ENCODE measurements at regions not wholly inside any gene's neighbourhood (a gene's known extent, or its start where the extent isn't known, plus 50 kb on each side); places are given as distances from the start of the nearest gene placed in this dataset.
"Not testable (repeated sequence)": the region's sequence is repeated elsewhere in the genome, so short reads cannot be mapped to it uniquely, and the experiment has no call there.

DNA sequence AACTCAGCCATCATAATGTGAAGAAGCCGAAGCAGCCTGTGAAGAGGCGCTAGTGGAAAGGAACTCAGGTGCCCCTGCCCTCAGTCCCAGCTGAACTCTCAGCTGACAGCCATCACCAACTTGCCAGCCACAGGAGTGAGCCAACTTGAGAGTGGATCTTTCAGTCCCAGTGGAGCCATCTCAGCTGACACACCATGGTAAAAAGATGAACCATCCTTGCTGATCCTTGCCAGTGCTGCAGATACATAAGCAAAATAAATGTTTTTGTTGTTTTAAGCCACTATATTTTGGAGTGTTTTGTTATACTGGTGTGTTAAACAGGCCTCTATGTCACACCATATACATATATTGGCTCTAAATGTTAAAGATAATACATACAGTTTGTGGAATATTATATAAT lies 195.8 kb upstream of the SPRED2 start:
- no peak for DNase-seq

DNA sequence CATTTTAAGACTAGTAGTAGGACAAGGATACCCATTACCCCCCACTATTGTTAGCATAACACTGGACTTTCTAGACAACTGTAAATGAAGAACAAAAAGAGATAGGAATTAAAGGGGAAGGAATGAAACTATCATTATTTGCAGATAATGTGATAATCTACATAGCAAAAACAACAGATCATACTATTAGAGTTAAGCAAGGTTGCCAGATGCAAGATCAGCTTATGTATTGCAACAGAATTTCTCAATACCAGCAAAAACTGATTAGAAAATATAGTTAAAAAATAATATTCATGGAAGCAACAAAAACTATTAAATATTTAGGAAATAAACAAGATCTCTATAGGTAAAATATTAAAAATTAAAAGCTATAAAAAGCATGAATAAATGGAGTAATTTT lies 194.4 kb upstream of the SPRED2 start:
- no peak for DNase-seq

DNA sequence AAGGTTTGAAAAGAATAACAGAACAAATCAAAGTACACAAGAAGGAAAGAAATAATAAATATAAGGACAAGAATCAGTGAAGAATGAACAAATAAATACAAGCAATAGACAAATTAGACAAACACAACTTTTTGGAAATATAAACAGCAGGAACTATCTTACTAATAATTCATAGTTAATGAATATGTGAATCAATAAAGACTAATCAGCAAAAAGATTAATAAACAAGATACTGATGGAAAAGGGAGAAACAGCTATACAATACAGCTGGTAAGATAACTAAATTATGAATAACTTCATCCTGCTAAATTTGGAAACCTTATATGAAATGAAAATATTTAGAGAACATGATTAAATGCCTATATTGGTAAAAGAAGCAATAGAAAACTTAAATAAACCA lies 193.6 kb upstream of the SPRED2 start:
- no peak for DNase-seq

DNA sequence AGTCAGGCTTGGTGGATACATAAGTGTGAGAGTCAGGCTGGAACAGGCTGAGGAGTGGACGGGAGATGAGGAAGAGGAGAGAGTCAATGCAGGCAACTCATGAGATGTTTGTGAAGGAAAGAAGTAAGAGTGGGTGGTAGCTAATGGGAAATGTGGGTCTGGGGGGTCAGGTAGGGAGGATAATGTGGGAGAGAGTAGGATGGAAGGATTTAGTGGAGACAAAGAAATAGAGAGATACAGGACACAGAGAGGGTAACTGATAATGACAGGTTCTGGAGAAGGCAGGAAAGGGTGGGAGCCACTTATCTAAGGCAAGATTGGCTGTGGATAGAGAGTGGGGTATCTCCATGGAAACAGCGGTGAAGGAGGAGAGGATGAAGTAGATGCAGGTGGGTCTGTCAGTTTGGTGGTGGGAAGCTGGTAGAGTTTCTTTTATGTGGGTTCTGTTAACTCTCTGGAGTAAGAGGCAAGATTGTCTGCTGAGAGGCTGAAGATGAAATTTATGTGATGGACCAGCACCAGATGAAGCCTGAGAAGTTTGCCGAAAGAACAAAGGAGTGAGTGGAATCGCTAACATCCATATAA lies 190.6 kb upstream of the SPRED2 start:
- DNase-seq, result no peak

DNA sequence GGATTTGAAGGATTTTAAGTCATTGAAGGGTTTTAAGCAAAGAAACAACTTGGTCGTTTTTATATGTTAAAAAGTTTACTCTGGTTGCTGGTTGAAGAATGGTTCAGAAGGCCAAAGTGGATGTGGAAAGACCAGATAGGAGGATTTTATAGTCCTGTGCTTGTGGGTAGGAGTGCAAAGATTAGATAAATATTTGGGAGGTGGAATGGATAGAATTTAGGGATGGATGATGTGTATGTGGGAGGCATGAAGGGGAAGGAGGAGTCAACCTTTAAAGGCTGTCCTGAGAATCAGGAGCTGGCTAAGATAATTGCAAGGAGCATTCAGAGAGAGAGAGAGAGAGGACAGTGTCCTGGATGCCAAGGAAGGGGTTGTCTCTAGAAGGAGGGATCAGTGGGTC lies 190.1 kb upstream of the SPRED2 start:
- no peak for DNase-seq

DNA sequence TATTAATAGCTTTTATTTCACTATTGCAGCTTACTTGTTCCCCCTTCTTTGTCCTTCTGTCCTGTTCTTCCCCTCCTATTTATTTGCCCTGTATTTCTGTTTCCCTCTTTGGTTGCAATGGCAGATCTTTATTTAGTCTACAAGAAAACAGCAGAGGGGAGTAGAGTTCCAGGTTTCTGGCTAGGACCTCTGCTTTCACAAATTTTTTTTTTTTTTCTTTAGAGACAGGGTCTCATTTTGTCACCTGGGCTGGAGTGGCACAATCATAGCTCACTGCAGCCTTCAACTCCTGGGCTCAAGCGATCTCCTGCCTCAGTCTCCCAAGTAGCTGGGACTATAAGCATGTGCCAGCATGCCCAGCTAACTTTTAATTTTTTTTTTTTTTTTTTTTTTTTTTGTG lies 188.1 kb upstream of the SPRED2 start:
- DNase-seq, result no peak

DNA sequence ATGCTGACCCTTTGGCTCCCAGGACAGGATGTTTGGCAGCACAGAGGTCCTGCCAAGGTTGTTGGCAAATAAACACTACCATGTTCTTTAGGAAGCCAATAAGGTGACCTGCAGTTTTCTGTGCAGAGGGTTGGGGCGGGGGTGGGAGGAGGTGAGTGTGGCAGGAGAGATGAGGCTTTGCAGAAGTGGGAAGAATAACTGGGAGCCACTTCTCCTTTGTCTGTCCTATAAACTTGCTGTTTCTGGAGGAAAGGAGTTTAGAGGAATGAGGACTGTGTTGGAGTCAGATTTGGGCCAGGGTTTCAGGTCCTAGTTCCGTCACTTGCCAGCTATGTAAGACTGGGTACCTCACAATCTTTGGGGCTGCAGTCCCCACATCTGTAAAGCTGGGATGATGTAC lies 187.6 kb upstream of the SPRED2 start:
- DNase-seq, result no peak

DNA sequence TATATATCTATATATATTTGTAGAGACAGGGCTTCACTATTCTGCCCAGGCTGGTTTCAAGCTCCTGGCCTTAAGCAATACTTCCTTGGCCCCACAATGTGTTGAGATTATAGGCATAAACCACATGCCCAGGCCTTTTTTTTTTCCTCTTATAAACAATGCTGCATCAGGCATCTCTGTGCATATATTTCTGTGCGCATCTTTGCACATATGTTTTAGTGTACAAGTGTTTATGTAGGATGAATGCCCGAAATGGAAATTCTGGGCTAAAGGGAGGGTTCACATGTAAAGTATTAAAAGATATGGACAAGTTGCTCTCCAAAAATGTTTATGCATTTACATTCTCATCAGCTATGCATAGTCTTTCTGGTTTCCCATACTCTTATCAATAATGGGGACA lies 183.2 kb upstream of the SPRED2 start:
- DNase-seq, result no peak

DNA sequence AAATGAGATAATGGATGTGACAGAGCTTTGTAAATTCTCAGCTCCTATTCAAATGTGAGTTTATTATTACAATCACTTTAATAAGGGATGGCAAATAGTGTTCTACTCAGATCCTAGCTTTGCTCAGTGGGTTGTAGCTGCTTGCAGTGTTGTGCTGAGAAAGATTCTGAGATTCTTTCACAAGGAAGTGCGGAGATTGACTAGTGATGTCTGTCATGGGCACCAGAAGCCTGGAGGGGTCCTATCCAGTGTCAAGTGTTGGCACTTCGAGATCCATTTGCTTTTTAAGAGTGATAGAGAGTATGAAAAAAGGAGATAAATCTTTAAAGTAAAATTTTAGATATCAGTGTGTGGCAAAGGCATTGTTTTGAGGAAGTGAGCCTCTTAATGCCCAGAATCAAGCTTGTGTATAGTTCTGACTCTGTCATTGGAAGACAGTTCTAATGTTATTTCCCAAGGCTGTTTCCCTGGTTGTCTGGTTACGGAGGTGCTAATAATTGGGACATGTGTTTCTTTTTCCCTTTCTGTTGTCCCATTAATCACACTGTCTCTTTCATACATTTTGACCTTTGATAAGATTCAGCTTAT lies 181.7 kb upstream of the SPRED2 start:
- no peak for DNase-seq

DNA sequence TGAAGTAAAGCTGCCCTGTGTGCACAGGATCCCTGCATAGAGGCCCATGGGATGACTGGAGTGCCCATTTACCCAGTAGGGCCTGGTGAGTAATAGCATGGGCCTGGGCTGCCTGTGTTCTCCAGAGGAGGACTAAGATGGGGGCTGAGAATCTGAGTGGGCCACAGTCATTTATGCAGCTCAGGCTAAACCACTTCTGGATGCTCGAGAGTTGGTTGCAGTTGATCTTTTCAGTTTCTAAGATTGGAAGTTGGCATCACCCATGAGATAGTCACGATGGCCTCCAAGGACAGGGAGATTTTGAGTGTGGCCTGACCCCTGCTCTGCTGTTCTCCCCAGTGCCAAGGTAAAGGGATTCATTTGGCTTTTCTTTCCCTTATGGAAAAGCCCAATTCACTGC lies 179.1 kb upstream of the SPRED2 start:
- no peak for DNase-seq

DNA sequence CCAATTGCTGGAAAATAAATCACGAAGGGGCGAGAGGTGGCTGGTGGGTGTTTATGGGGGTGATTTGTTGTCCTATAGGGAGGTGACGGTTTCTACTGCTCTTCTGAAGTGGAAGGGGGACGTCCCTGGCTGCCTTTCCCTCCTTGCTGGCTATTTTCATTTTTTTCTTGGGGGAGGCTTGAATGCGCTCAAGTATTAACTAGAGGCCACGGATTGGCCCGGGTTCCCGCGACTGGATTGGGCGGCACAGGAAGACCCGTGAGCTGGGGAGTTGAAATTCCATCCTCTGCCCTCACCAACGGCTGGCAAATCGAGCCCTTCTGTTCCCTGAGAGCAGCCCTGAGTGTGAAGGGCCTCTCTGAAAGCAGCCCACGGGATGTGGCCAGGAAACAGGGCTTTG lies 176.5 kb upstream of the SPRED2 start:
- DNase-seq, result no peak

DNA sequence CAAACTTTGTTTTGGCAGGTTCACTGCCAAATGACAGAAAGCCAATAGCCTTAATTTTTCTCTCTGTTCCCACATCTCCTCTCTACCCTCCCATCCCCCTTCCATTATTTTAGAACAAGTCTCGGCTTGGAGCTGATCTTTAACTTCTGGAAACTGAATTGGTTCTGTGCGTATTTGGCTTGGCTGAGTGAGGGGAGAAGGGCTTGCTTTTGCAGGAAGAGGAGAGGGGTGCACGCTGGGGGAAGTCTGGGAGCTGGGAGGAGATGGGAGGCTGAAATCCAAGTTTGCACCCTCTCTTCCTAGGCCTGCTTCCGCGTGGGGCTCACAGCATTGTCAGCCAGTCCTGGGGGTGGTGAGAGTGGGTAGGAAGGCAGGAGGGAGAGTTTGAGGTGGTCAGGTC lies 176.1 kb upstream of the SPRED2 start:
- no peak for DNase-seq

DNA sequence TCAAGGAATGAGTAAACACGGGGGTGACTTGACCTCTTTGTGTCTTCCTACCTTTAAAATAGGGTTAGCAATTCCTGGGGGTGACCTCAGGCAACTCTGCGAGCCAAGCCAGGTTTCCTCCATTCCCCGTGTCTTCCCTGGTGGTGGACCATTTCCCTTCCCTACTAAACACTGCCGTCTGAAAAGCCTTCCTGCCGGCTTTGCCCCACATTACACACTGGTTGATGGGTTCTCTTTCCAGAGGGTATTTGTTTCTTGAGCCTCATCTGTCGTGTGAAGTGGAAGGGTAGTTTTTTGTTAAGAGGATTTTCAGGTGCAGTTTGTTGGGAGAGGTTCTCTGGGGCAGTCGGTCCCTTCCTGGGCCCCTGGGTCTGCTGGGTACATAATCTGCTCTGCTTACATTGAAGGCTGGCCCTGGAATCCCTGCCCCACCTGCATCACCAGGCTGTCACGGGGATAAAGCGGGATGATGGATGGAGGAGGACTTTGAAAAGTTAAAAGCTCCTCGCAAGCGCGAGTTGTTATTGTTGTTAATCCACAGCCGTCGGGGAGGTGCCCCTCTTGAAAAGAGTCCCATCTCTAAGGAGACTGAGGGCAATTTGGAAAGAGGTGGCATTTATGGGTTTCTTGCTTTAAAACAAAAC lies 175.4 kb upstream of the SPRED2 start:
- no peak for DNase-seq

DNA sequence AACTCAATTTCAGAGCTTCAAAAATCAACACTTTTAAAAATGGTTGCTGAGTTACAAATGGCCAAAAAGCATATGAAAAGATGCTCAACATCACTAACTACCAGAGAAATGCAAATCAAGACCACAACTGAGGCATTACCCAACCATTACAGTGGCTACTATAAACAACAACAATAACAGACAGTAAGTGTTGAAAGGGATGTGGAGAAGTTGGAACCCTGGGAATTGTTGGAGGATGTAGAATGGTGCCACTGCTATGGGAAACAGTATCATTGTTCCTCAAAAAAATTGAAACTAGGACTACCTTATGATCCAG lies 173.3 kb upstream of the SPRED2 start:
- DNase-seq, result no peak

DNA sequence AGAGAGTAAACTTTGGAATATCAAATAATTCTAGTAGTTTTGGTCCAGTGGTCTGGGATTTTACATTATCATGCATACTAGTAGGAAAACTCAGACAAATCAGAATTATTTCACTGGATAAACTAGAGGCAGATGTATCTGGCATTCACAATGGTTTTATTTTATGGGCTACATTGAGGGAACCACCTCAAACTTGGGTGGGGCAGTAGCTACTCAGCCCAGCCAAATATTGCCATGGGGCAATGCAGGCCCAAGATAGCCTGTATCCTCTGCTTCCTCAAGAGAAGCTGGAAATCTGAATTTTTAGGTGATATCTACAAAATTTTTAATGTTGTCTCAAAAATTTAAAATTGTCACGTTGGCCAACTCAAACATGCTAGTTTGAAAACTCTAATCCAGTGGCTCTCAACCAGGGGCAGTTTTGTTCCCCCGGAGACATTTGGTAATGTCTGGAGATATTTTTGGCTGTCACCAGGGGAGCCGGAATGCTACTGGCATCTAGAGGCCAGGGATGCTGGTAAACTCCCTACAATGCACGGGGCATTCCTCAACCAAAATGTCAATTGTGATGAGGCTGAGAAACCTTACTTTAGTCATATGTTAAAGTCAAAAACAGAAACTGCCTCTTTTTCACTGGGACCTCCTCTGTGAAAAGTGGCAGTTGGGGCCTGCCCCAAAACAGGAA lies 172.8 kb upstream of the SPRED2 start:
- no peak for DNase-seq

DNA sequence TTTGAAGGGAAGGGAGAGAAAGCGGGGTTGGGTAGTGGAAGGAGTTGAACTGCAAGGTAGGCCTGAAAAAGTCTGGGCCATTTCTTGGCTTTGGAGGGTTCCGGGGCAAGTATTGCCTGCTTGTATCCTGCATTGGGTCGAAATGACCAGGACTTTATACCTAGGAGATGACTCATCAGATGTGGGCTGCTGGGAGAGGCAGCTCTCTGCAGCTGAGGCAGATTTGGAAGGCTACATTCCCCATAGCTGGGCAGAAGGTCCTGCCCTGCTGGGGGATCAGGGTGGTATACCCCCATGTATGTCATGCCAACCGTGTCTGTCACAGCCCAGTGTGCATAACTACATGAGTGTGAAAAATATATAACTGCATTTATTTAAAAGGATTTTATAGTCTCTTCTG lies 171.8 kb upstream of the SPRED2 start:
- DNase-seq, result no peak

DNA sequence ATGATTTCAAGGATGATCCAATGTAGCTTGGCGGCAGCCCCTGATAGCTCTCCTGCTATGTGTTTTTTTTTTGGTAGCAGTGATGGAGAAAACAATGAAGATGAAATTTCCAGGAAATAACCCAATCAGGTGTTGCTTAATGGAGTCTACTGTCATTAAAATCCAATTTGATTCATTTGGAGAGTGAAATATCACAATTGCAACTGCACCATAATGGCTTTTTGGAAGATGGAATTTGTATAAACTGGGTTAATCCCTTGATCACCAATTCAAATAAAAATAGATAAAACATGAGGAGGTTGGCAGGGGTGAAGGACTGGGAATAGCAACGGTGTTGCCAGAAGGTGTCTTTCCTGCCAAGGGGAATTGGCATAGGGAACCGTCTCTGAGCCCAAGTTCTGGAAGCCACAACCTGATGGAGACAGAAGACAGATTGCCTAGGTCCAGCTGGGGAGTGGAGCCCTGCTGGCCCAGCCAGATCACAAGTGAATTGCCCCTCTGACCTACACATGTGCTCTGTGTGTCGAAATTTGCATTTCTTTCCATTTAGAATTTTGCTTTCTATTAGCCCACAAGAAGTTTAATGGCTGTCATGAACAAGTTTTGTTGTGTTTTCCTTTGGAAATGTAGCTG lies 170.3 kb upstream of the SPRED2 start:
- no peak for DNase-seq

DNA sequence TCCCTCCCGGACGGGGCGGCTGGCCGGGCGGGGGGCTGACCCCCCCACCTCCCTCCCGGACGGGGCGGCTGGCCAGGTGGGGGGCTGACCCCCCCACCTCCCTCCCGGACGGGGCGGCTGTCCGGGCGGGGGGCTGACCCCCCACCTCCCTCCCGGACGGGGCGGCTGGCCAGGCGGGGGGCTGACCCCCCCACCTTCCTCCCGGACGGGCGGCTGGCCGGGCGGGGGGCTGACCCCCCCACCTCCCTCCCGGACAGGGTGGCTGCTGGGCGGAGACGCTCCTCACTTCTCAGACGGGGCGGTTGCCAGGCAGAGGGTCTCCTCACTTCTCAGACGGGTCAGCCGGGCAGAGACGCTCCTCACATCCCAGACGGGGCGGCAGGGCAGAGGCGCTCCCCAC lies 168.5 kb upstream of the SPRED2 start:
- not testable (repeated sequence) for DNase-seq

DNA sequence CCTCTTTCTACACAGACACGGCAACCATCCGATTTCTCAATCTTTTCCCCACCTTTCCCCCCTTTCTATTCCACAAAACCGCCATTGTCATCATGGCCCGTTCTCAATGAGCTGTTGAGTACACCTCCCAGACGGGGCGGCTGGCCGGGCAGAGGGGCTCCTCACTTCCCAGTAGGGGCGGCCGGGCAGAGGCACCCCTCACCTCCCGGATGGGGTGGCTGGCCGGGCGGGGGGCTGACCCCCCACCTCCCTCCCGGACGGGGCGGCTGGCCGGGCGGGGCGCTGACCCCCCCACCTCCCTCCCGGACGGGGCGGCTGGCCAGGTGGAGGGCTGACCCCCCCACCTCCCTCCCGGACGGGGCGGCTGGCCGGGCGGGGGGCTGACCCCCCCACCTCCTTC lies 168.0 kb upstream of the SPRED2 start:
- DNase-seq, result not testable (repeated sequence)

DNA sequence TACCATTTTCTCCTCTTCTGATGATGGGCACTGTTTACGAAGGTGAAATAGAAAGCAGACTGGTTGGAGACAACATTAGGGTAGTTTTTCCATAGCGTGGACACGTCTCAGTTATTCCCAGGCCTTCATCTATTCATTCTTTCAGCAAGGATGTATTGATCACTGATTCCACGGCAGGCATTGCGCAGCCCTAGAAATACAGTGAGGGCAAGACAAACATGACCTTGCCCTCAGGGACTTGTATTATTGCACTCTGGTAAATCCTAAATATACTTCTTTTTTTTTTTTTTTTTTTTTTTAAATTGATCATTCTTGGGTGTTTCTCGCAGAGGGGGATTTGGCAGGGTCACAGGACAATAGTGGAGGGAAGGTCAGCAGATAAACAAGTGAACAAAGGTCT lies 167.3 kb upstream of the SPRED2 start:
- no peak for DNase-seq

DNA sequence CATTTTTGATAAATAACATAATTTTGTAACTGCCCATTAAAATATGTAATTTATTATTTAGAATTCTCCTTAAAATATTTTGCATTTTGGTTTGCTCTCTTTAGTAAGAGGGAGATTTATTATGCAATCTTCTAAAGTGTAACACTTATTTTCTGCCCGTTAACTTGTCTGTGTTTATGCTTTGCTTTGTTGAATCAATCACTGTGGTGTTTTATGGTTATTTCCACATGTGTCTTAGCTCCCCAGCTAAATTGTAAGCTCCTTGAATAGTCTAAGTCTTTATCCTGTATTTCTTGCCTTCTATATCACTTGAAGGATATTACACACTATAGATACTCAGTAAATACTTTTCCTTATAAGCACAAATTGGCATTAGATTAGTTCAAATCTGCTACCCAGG lies 166.6 kb upstream of the SPRED2 start:
- no peak for DNase-seq

DNA sequence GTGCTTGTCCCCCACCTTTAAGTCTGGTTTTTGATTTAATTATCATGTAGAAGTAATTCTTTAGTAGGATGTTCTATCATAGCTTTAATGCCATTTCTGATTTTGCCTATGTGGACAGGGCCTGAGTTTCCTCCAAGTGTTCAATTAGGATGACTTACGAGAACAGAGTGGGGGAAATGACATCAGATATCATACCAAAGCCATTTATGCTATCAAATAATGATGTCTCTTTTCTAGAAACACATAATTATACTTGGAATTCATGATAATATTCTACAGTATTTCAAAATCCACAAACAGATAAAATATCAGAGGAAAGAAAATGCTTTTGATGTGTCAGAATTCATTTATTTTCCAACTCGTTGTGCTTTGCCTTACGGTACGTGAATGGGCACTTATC lies 165.9 kb upstream of the SPRED2 start:
- no peak for DNase-seq

DNA sequence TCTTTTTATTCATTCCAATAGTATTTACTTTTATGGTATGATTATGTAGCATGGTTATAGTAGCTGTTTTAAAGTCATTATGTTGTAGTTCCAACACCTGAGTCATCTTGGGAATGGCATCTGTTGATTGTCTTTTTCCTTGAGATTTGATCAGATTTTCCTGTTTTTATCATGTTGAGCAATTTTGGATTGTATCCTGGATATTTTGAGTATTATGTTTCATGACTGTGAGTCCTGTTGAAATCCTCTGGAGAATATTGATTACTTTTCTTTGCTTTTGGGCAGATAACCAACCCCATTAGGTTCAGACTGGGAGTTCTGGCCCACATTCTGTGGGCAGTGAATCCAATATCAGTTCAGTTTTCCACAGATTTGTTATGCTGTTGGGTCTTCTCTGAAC lies 163.2 kb upstream of the SPRED2 start:
- DNase-seq, result no peak

DNA sequence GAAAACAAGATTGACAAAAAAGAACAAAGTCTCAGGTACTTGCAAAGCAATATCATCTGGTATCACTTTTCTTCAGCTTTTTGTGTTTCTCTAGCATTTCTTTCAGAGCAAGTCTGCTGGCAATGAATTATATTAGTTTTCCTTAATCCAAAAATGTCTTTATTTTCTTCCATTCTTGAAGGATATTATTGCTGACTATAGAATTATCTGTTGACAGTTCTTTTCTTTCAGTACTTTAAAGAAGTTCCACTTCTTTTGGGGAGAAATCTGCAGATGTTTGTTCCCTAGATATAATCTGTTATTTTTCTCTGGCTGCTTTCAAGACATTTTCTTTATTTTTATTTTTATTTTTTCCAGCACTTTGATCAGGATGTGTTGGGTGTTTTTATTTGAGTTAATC lies 161.8 kb upstream of the SPRED2 start:
- DNase-seq, result no peak
